SK-N-SH treated with all-trans-retinoic acid at 6 μM for 48 hours (cell line): ENCODE measurements at regions not wholly inside any gene's neighbourhood (a gene's known extent, or its start where the extent isn't known, plus 50 kb on each side); places are given as distances from the start of the nearest gene placed in this dataset.

Experiments
- ATAC-seq: fragments of 200-7000 bp; cut with Tn5 transposase; 3 replicates; pipeline ENCODE4 v1.9.1; 2020; ENCODE audit warnings: mild to moderate bottlenecking, moderate library complexity
- ARNTL ChIP-seq: fragments of 450-650 bp; formaldehyde crosslinking; IDR thresholded peaks from 2 replicates; pipeline ENCODE4 v1.5.0; 2020; ENCODE audit warnings: low read depth, mild to moderate bottlenecking, moderate library complexity, borderline replicate concordance
- BACH2 ChIP-seq: fragments of 250-450 bp; sonication (Bioruptor Pico); IDR thresholded peaks from 2 replicates; pipeline ENCODE4 v1.9.0; 2021; ENCODE audit warnings: mild to moderate bottlenecking, borderline replicate concordance
- CSDC2 ChIP-seq: fragments of 250-450 bp; sonication (Bioruptor Pico); IDR thresholded peaks from 2 replicates; pipeline ENCODE4 v1.5.0; 2020; ENCODE audit warnings: mild to moderate bottlenecking, moderate library complexity
- ESRRG ChIP-seq: fragments of 250-450 bp; sonication (Bioruptor Pico); IDR thresholded peaks from 2 replicates; pipeline ENCODE4 v1.6.1; 2021; ENCODE audit warnings: mild to moderate bottlenecking
- GLIS3 ChIP-seq: fragments of 250-450 bp; sonication (Bioruptor Pico); IDR thresholded peaks from 2 replicates; pipeline ENCODE4 v1.5.0; 2020; ENCODE audit warnings: mild to moderate bottlenecking, moderate library complexity
- ISL1 ChIP-seq: fragments of 250-450 bp; sonication (Bioruptor Pico); IDR thresholded peaks from 2 replicates; pipeline ENCODE4 v2.1.2; 2022; ENCODE audit warnings: mild to moderate bottlenecking, moderate library complexity
- PPARA ChIP-seq: fragments of 250-450 bp; sonication (Bioruptor Pico); IDR thresholded peaks from 2 replicates; pipeline ENCODE4 v1.5.0; 2020; ENCODE audit warnings: mild to moderate bottlenecking, borderline replicate concordance
- RARB ChIP-seq: fragments of 250-450 bp; sonication (Bioruptor Pico); IDR thresholded peaks from 2 replicates; pipeline ENCODE4 v1.8.0; 2021; ENCODE audit warnings: mild to moderate bottlenecking, moderate library complexity
- SNAI2 ChIP-seq: fragments of 250-450 bp; sonication (Bioruptor Pico); IDR thresholded peaks from 2 replicates; pipeline ENCODE4 v1.5.0; 2020; ENCODE audit warnings: mild to moderate bottlenecking, moderate library complexity
- TCF4 ChIP-seq: fragments of 250-450 bp; sonication (Bioruptor Pico); IDR thresholded peaks from 2 replicates; pipeline ENCODE4 v1.8.0; 2021; ENCODE audit warnings: mild to moderate bottlenecking, moderate library complexity, borderline replicate concordance
- TOX ChIP-seq: fragments of 250-450 bp; sonication (Bioruptor Pico); IDR thresholded peaks from 2 replicates; pipeline ENCODE4 v1.8.0; 2021; ENCODE audit warnings: mild to moderate bottlenecking, moderate library complexity, borderline replicate concordance
- ZC3H10 ChIP-seq: fragments of 250-450 bp; sonication (Bioruptor Pico); IDR thresholded peaks from 2 replicates; pipeline ENCODE4 v1.5.1; 2021; ENCODE audit warnings: mild to moderate bottlenecking, moderate library complexity
- ZFP3 ChIP-seq: fragments of 250-450 bp; sonication (Bioruptor Pico); IDR thresholded peaks from 2 replicates; pipeline ENCODE4 v1.5.0; 2020; ENCODE audit warnings: mild to moderate bottlenecking, moderate library complexity
- ZFP30 ChIP-seq: fragments of 450-650 bp; formaldehyde crosslinking; IDR thresholded peaks from 2 replicates; pipeline ENCODE4 v1.5.0; 2022; ENCODE audit warnings: mild to moderate bottlenecking, moderate library complexity
- ZNF565 ChIP-seq: fragments of 450-650 bp; formaldehyde crosslinking; conservative IDR thresholded peaks from 2 replicates; pipeline ENCODE4 v1.5.0; 2020; ENCODE audit warnings: low read depth, mild to moderate bottlenecking, moderate library complexity
- ZNF8 ChIP-seq: fragments of 450-650 bp; formaldehyde crosslinking; IDR thresholded peaks from 2 replicates; pipeline ENCODE4 v1.5.0; 2020; ENCODE audit warnings: mild to moderate bottlenecking, moderate library complexity
- TF ChIP-seq, protein P1 (sequence below): fragments of 250-450 bp; sonication (Bioruptor Pico); IDR thresholded peaks from 2 replicates; pipeline ENCODE4 v1.5.1; 2021; ENCODE audit warnings: mild to moderate bottlenecking, moderate library complexity
- TF ChIP-seq, protein P2 (sequence below): fragments of 250-450 bp; sonication (Bioruptor Pico); IDR thresholded peaks from 2 replicates; pipeline ENCODE4 v1.5.0; 2020; ENCODE audit warnings: mild to moderate bottlenecking, moderate library complexity
- TF ChIP-seq, protein P3 (sequence below): fragments of 250-450 bp; sonication (Bioruptor Pico); IDR thresholded peaks from 2 replicates; pipeline ENCODE4 v1.5.1; 2020; ENCODE audit warnings: low read depth, mild to moderate bottlenecking, moderate library complexity
- TF ChIP-seq, protein P4 (sequence below): fragments of 250-450 bp; sonication (Bioruptor Pico); IDR thresholded peaks from 2 replicates; pipeline ENCODE4 v1.8.0; 2020; ENCODE audit warnings: mild to moderate bottlenecking, moderate library complexity, borderline replicate concordance
- TF ChIP-seq, protein P5 (sequence below): fragments of 250-450 bp; sonication (Bioruptor Pico); IDR thresholded peaks from 2 replicates; pipeline ENCODE4 v1.8.0; 2021; ENCODE audit warnings: low read depth, mild to moderate bottlenecking, moderate library complexity, borderline replicate concordance

DNA sequence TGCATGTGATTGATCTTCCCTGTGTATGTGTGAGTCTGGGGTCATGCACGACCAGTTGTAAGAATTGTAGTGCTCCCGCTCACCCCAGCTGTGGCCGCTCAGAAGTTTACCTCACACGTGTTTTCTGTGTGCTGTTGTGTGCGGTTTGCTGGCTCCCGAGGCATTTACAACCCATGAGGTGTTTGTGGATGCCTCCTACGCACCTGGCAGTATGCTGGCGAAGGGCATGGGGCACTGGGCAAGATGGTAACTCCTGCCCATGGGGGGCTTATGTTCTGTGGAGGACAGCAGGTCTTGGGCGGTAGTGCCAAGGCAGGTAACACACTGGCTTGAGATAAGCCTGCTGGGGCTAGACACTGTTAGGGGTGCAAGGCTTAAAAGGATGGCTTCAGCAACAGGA, 102.6 kb upstream of the HS6ST1 start:
- no peak for TF ChIP-seq RARB (CRISPR knock-in tag)
- TF ChIP-seq SNAI2 (CRISPR knock-in tag), result no peak
- no peak for TF ChIP-seq ISL1
- TF ChIP-seq, protein P1, sequence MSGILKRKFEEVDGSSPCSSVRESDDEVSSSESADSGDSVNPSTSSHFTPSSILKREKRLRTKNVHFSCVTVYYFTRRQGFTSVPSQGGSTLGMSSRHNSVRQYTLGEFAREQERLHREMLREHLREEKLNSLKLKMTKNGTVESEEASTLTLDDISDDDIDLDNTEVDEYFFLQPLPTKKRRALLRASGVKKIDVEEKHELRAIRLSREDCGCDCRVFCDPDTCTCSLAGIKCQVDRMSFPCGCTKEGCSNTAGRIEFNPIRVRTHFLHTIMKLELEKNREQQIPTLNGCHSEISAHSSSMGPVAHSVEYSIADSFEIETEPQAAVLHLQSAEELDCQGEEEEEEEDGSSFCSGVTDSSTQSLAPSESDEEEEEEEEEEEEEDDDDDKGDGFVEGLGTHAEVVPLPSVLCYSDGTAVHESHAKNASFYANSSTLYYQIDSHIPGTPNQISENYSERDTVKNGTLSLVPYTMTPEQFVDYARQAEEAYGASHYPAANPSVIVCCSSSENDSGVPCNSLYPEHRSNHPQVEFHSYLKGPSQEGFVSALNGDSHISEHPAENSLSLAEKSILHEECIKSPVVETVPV (CRISPR knock-in tag), result no peak
- TF ChIP-seq ZC3H10 (CRISPR knock-in tag), result no peak
- no peak for TF ChIP-seq BACH2 (CRISPR knock-in tag)
- no peak for TF ChIP-seq ZFP3 (CRISPR knock-in tag)
- no peak for TF ChIP-seq ZNF8 (CRISPR knock-in tag)
- TF ChIP-seq ZNF565 (CRISPR knock-in tag), result no peak
- TF ChIP-seq CSDC2 (CRISPR knock-in tag), result no peak
- TF ChIP-seq, protein P2, sequence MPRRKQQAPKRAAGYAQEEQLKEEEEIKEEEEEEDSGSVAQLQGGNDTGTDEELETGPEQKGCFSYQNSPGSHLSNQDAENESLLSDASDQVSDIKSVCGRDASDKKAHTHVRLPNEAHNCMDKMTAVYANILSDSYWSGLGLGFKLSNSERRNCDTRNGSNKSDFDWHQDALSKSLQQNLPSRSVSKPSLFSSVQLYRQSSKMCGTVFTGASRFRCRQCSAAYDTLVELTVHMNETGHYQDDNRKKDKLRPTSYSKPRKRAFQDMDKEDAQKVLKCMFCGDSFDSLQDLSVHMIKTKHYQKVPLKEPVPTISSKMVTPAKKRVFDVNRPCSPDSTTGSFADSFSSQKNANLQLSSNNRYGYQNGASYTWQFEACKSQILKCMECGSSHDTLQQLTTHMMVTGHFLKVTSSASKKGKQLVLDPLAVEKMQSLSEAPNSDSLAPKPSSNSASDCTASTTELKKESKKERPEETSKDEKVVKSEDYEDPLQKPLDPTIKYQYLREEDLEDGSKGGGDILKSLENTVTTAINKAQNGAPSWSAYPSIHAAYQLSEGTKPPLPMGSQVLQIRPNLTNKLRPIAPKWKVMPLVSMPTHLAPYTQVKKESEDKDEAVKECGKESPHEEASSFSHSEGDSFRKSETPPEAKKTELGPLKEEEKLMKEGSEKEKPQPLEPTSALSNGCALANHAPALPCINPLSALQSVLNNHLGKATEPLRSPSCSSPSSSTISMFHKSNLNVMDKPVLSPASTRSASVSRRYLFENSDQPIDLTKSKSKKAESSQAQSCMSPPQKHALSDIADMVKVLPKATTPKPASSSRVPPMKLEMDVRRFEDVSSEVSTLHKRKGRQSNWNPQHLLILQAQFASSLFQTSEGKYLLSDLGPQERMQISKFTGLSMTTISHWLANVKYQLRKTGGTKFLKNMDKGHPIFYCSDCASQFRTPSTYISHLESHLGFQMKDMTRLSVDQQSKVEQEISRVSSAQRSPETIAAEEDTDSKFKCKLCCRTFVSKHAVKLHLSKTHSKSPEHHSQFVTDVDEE (CRISPR knock-in tag), result no peak
- TF ChIP-seq PPARA, result no peak
- no peak for TF ChIP-seq TOX (CRISPR knock-in tag)
- no peak for TF ChIP-seq GLIS3
- TF ChIP-seq, protein P3, sequence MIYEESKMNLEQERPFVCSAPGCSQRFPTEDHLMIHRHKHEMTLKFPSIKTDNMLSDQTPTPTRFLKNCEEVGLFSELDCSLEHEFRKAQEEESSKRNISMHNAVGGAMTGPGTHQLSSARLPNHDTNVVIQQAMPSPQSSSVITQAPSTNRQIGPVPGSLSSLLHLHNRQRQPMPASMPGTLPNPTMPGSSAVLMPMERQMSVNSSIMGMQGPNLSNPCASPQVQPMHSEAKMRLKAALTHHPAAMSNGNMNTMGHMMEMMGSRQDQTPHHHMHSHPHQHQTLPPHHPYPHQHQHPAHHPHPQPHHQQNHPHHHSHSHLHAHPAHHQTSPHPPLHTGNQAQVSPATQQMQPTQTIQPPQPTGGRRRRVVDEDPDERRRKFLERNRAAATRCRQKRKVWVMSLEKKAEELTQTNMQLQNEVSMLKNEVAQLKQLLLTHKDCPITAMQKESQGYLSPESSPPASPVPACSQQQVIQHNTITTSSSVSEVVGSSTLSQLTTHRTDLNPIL (CRISPR knock-in tag), result no peak
- TF ChIP-seq, protein P4, sequence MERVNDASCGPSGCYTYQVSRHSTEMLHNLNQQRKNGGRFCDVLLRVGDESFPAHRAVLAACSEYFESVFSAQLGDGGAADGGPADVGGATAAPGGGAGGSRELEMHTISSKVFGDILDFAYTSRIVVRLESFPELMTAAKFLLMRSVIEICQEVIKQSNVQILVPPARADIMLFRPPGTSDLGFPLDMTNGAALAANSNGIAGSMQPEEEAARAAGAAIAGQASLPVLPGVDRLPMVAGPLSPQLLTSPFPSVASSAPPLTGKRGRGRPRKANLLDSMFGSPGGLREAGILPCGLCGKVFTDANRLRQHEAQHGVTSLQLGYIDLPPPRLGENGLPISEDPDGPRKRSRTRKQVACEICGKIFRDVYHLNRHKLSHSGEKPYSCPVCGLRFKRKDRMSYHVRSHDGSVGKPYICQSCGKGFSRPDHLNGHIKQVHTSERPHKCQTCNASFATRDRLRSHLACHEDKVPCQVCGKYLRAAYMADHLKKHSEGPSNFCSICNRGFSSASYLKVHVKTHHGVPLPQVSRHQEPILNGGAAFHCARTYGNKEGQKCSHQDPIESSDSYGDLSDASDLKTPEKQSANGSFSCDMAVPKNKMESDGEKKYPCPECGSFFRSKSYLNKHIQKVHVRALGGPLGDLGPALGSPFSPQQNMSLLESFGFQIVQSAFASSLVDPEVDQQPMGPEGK (CRISPR knock-in tag), result no peak
- no peak for TF ChIP-seq ARNTL (CRISPR knock-in tag)
- no peak for TF ChIP-seq TCF4
- ATAC-seq, result no peak

DNA sequence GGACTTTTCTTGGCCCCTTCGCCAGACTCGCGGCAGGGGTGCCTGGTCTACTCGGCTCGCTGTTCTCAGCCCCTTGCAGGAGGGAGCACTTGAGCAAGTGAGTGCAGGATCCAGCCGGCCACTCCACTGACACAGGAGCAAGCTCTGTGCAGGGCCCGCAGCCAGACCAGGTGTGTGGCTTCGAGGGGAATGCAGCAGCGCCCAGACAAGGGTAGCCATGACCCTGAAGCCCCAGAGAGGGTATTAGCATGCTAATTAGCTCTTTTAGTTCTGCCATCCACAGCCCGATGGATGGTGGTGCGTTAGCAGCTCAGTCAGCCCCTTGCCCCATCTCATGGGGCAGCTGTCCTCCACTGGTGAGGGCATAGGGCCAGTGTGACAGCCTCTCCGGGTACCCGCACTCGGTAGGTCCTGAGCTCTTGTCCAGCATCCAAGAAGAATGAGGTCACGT, 103.2 kb upstream of the HS6ST1 start:
- no peak for TF ChIP-seq RARB (CRISPR knock-in tag)
- no peak for TF ChIP-seq GLIS3
- TF ChIP-seq CSDC2 (CRISPR knock-in tag), result no peak
- TF ChIP-seq, protein P1 (CRISPR knock-in tag), result no peak
- TF ChIP-seq ESRRG (CRISPR knock-in tag), result no peak
- TF ChIP-seq, all 23 proteins: peak for 0
- ATAC-seq, result no peak

DNA sequence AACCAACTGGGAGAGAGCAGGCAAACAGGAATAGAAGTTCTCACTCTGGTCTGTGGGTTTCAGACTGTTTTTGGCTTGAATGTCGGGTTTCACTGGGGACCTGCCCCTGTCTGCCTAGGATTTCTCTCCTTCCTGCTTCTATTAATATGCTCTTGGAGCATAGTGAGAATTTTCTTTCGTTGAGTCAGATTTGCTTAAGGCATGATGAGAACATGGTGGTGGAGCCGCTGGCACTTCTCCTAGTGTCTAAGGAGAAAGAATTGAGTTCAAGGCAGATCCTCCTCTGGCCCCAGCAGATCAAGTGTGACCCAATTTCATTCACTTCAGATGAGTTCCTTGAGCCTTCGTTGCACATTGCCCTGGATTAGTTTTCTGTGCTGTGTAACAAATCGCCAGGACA, 103.9 kb upstream of the HS6ST1 start:
- ATAC-seq, result no peak
- TF ChIP-seq ISL1, result no peak
- TF ChIP-seq ZNF565 (CRISPR knock-in tag), result no peak
- TF ChIP-seq RARB (CRISPR knock-in tag), result no peak
- TF ChIP-seq TCF4, result no peak
- TF ChIP-seq ZFP30 (CRISPR knock-in tag), result no peak

DNA sequence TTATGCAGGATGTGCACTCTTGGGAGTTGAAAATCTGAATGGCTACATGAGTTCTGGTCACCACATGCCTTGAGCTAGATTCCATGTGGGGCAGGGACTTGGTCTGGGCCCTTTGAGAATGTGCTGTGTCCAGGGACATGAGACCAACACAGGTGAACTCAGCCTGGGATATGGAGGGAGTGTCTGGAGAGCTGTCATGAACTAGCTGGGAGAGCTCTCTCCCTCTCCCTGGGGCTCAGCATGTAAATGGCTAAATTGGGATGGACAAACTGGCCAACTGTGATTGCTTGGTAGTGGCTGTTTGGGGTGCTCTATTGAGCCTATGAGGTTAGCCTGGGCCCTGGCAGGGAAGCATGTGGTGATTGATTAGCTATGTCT, 105.1 kb upstream of the HS6ST1 start:
- TF ChIP-seq ARNTL (CRISPR knock-in tag) (no peak), ZFP30 (CRISPR knock-in tag) (no peak), ESRRG (CRISPR knock-in tag) (no peak)
- TF ChIP-seq, protein P2 (CRISPR knock-in tag), result no peak
- TF ChIP-seq, protein P5, sequence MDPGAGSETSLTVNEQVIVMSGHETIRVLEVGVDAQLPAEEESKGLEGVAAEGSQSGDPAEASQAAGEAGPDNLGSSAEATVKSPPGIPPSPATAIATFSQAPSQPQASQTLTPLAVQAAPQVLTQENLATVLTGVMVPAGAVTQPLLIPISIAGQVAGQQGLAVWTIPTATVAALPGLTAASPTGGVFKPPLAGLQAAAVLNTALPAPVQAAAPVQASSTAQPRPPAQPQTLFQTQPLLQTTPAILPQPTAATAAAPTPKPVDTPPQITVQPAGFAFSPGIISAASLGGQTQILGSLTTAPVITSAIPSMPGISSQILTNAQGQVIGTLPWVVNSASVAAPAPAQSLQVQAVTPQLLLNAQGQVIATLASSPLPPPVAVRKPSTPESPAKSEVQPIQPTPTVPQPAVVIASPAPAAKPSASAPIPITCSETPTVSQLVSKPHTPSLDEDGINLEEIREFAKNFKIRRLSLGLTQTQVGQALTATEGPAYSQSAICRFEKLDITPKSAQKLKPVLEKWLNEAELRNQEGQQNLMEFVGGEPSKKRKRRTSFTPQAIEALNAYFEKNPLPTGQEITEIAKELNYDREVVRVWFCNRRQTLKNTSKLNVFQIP, result no peak
- ATAC-seq, result no peak
